ENCODE measurements at regions not wholly inside any gene's neighbourhood (a gene's known extent, or its start where the extent isn't known, plus 50 kb on each side); places are given as distances from the start of the nearest gene placed in this dataset.

- no peak for DNase-seq
These were observed 573.1 kb upstream of the KLF12 start for GRCh38 chr13:74707291-74707690.

DNA sequence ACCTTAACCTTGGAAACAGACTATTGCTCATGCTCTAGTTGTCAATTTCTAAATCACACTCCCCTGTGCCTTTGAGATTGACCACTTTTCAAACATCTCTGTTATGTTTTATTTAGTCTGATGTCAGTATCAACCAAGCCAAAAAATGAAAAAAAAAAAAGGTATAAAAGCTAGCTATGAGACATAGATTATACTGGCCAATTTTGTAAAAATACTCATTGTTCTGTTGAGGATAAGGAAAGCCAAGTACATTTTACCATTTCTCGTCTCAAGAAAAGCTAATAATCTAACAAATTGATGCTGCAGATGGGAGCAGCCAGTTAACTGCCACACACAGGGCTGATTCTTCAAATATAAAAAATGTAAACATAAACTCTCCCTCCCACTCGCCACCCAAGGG lies 572.6 kb upstream of the KLF12 start:
- DNase-seq: no peak

GRCh38 chr13:74705438-74705837 lies 571.2 kb upstream of the KLF12 start:
- DNase-seq: no peak

GRCh38 chr13:74703855-74704387 lies 569.7 kb upstream of the KLF12 start:
- no peak for DNase-seq

- DNase-seq: no peak
These were observed 562.1 kb upstream of the KLF12 start for GRCh38 chr13:74696148-74696922.

- DNase-seq: no peak
These were observed 561.0 kb upstream of the KLF12 start for GRCh38 chr13:74695021-74695800.

- DNase-seq: peak; percentile 55
These were observed 553.4 kb upstream of the KLF12 start for GRCh38 chr13:74687442-74688182.

GRCh38 chr13:74683411-74683810 lies 549.2 kb upstream of the KLF12 start:
- DNase-seq: no peak

- no peak for DNase-seq
These were observed 548.5 kb upstream of the KLF12 start for GRCh38 chr13:74682746-74683145.

GRCh38 chr13:74681891-74682290 lies 547.7 kb upstream of the KLF12 start:
- no peak for DNase-seq

GRCh38 chr13:74678308-74678965 lies 544.2 kb upstream of the KLF12 start:
- no peak for DNase-seq

GRCh38 chr13:74675972-74676371 lies 541.8 kb upstream of the KLF12 start:
- no peak for DNase-seq

DNA sequence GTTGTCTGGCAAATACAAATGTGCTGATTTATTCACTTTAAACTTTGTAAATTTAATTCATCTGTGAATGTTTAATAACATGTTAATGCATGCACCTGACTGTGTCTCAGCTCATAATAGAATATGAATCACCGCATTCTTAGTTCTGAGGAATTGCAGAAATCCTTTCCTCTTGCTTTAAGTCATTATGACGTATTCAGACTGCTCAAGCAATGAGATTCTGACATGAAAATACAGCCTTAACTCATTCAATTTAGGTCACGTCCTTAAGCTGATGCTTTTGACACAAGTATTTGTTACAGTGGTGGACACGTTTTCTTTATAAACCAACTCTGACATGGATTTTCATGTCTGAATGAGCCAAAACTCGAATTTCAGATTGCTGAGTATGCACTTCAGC lies 541.0 kb upstream of the KLF12 start:
- DNase-seq: no peak

DNA sequence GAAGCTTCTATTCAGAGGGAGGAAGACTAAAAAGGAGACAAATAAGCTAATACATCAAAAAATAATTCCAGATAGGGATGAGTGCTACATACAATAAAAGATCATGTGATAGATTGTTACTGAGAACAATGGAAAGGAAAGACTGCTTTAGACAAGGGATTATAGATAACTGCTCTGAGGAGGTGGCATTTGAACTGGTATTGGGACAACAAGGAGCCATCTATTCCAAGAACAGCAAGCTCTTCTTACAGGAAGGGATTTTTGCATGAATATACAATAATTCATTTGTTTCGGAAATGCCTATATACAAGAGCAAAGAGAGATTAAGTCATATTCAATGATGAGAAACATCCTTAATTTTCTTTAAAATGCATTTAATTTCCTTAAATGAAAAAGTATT lies 540.5 kb upstream of the KLF12 start:
- no peak for DNase-seq

- no peak for DNase-seq
These were observed 534.9 kb upstream of the KLF12 start for GRCh38 chr13:74669149-74669548.

- DNase-seq: no peak
These were observed 533.5 kb upstream of the KLF12 start for GRCh38 chr13:74667656-74668203.

DNA sequence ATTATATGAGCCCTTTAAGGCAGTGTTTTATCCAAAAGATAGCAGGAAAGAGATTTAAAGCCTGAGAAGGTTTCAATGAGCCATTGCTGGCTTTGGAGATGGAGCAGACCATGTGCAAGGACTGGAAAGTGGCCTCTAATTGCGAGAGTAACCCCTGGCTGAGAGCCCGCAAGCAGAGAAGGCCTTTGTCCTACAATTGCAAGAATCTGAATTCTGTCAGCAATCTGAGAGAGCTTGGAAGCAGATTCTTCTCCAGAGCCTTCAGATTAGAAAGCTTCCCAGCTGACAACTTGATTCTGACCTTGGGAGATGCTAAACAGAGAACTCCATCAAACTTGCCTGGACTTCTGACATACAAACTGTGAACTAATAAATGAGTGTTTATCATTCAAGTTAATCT lies 528.7 kb upstream of the KLF12 start:
- DNase-seq: no peak

DNA sequence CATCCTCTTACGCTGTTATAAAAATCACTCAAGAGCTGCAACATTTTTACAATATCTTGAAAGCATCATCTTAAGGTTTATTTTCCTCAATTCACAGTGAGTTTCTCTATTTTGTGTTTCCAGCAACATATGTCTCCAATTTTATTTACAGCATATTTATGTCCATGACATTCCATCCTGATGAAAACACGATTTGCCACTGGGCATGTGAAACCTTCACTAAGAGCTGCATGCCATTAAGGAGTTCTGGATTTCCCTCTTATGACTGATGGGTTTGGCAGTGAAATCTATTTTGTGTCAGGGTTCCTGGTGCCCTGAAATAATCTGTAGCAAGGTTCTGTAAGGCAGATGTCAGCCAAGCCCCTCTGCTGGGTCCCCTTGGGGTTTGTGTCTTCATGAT lies 527.6 kb upstream of the KLF12 start:
- DNase-seq: no peak

- no peak for DNase-seq
These were observed 523.6 kb upstream of the KLF12 start for GRCh38 chr13:74657765-74658164.

DNA sequence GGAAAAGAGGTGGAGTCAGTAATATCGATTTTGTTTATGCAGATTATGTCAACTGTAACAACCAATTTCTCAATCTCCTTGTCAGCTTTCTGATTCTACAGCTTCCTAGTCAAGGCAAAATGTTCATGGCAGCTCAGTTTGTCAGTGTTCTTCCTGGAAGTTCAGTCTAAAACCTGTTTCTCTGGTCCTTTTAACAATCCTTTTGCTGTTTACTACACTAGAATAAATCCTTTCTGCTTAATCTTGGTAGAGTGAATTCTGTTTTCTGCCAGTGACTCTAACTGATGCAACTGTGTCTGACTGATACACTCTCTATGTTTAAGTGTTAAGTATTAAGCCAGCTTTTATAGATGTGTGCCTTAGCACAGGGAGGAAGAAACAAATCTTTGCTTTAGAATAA lies 516.9 kb upstream of the KLF12 start:
- no peak for DNase-seq

DNA sequence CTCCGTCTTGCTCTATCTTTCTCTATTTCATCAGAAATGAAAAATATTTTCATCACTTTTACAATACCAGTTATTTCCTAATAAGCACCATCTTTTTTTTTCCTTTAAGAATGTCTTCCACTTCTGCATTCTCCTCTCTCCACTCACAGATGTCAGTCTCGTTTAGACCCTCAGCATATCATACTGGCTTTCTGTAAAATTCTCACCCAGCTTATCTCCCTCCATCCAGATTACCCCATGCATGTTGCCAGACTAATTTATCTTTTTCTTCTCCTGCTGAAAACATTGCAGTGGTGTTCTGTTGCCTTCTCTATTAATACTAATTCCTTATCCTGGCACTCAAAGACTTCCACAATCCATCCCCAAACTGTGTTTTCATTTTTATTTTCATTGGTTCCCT lies 513.8 kb upstream of the KLF12 start:
- DNase-seq: no peak

- DNase-seq: no peak
These were observed 513.0 kb upstream of the KLF12 start for GRCh38 chr13:74647211-74647610.

- DNase-seq: peak; percentile 51
These were observed 511.9 kb upstream of the KLF12 start for GRCh38 chr13:74646091-74646490.
